Mesothelial cell of epicardium (in vitro differentiated cells): ENCODE measurements at regions not wholly inside any gene's neighbourhood (a gene's known extent, or its start where the extent isn't known, plus 50 kb on each side); places are given as distances from the start of the nearest gene placed in this dataset.

ENCODE experiments used
- DNase-seq, 2 experiments: peaks; one replicate each; pipeline ENCODE4 v3.0.0; 2021; ENCODE audit warnings: low spot score in 2 of 2; ENCODE audit not compliant: unreplicated experiment in 2 of 2
- H3K27ac Mint-ChIP-seq: 2 replicates; pipeline ENCODE4 v1.8.0; 2021; ENCODE audit warnings: mixed read lengths
- H3K27me3 Mint-ChIP-seq: 2 replicates; pipeline ENCODE4 v1.8.0; 2021; ENCODE audit warnings: low read depth, mixed read lengths
- H3K36me3 Mint-ChIP-seq: 2 replicates; pipeline ENCODE4 v1.8.0; 2021; ENCODE audit warnings: mixed read lengths
- H3K4me1 Mint-ChIP-seq: 2 replicates; pipeline ENCODE4 v1.8.0; 2021; ENCODE audit warnings: mixed read lengths
- H3K4me3 Mint-ChIP-seq: 2 replicates; pipeline ENCODE4 v1.8.0; 2021; ENCODE audit warnings: mild to moderate bottlenecking, moderate library complexity, mixed read lengths
- H3K9me3 Mint-ChIP-seq: 2 replicates; pipeline ENCODE4 v1.8.0; 2021; ENCODE audit warnings: mixed read lengths
- TF ChIP-seq, protein P1 (sequence below): fragments of 200-600 bp; sonication (generic); IDR thresholded peaks from one replicate; pipeline ENCODE4 v1.5.0; 2021; ENCODE audit warnings: antibody characterized with exemption; ENCODE audit not compliant: unreplicated experiment

GRCh38 chr5:93240228-93240834 lies 340.7 kb downstream of the NR2F1-AS1 start:
- Mint-ChIP-seq H3K4me3 (no peak overlapping the region), H3K9me3 (no peaks in the 10 kb centered on the region), H3K27me3 (no peaks in the 10 kb centered on the region), H3K27ac (no peak overlapping the region), H3K4me1 (peaks cover 13% of the 10 kb centered on the region), H3K36me3 (no peaks in the 10 kb centered on the region)
- no peak for DNase-seq
- TF ChIP-seq, protein P1, sequence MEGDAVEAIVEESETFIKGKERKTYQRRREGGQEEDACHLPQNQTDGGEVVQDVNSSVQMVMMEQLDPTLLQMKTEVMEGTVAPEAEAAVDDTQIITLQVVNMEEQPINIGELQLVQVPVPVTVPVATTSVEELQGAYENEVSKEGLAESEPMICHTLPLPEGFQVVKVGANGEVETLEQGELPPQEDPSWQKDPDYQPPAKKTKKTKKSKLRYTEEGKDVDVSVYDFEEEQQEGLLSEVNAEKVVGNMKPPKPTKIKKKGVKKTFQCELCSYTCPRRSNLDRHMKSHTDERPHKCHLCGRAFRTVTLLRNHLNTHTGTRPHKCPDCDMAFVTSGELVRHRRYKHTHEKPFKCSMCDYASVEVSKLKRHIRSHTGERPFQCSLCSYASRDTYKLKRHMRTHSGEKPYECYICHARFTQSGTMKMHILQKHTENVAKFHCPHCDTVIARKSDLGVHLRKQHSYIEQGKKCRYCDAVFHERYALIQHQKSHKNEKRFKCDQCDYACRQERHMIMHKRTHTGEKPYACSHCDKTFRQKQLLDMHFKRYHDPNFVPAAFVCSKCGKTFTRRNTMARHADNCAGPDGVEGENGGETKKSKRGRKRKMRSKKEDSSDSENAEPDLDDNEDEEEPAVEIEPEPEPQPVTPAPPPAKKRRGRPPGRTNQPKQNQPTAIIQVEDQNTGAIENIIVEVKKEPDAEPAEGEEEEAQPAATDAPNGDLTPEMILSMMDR, result no peak

DNA sequence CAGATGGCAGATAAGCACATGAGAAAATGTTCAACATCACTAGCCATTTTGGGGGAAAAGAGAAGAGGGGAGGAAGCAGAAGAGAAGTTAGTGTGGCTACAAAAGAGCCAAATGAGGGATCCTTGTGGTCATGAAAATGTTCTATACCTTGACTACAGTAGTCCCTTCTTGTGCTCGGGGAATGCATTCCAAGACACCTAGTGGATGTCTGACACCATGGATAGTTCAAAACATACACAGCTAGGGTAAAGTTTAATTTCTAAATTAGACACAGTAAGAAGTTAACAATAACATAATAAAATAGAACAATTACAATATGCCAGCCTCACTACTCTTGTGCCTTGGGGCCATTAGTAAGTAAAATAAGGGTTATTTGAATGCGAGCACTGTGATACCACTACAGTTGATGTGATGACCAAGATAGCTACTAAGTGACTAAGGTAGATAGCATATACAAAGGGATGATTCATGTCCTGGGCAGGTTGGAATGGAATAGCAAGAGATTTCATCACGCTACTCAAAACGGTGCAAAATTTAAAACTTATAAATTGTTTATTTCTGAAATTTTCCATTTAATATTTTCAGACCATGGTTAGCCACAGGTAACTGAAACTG lies 344.1 kb downstream of the NR2F1-AS1 start:
- Mint-ChIP-seq H3K27ac (no peak overlapping the region), H3K27me3 (no peaks in the 10 kb centered on the region), H3K9me3 (peaks cover 26% of the 10 kb centered on the region), H3K36me3 (peaks cover 3% of the 10 kb centered on the region), H3K4me3 (no peak overlapping the region), H3K4me1 (no peaks in the 10 kb centered on the region)
- no peak for DNase-seq
- TF ChIP-seq, protein P1, result no peak

GRCh38 chr5:93235761-93236160 lies 345.3 kb downstream of the NR2F1-AS1 start:
- H3K4me3 Mint-ChIP-seq, result no peak overlapping the region
- TF ChIP-seq, protein P1, result no peak
- peaks cover 29% of the 10 kb centered on the region for H3K9me3 Mint-ChIP-seq
- H3K27me3 Mint-ChIP-seq, result no peaks in the 10 kb centered on the region
- H3K27ac Mint-ChIP-seq, result no peak overlapping the region
- H3K4me1 Mint-ChIP-seq, result no peaks in the 10 kb centered on the region
- DNase-seq, result no peak
- peaks cover 3% of the 10 kb centered on the region for H3K36me3 Mint-ChIP-seq

- DNase-seq, result no peak
- Mint-ChIP-seq H3K4me1 (no peaks in the 10 kb centered on the region), H3K36me3 (no peaks in the 10 kb centered on the region), H3K27me3 (no peaks in the 10 kb centered on the region), H3K4me3 (no peak overlapping the region), H3K9me3 (peaks cover 12% of the 10 kb centered on the region), H3K27ac (no peak overlapping the region)
- TF ChIP-seq, protein P1, result no peak
Measured at GRCh38 chr5:93226202-93226735, 354.8 kb downstream of the NR2F1-AS1 start.

DNA sequence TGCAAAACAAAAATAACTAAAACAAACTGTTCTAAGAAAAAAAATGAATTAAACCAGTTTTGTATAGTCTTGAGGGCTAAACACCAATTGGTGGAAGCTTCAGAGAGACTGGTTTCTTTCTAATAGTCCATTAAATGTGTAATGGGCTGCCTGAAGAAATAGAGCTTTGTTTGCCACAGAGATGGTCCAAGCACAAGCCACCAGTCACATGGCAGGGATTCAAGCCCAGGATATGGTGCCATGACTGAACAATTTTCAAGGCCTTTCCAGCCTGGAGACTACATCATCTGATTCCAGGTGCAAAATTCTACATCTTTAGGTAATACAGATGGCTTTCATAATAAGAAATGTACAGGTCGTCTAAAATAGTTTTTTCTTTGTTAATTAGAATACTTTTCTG lies 355.3 kb downstream of the NR2F1-AS1 start:
- no peaks in the 10 kb centered on the region for H3K36me3 Mint-ChIP-seq
- no peak overlapping the region for H3K4me3 Mint-ChIP-seq
- no peak overlapping the region for H3K27ac Mint-ChIP-seq
- H3K27me3 Mint-ChIP-seq, result no peaks in the 10 kb centered on the region
- no peak for DNase-seq
- peaks cover 8% of the 10 kb centered on the region for H3K9me3 Mint-ChIP-seq
- TF ChIP-seq, protein P1, result no peak
- H3K4me1 Mint-ChIP-seq, result no peaks in the 10 kb centered on the region
